ENCODE measurements at regions not wholly inside any gene's neighbourhood (a gene's known extent, or its start where the extent isn't known, plus 50 kb on each side); places are given as distances from the start of the nearest gene placed in this dataset.

- Mint-ChIP-seq H3K4me1 (peaks cover 14% of the 10 kb centered on the region), H3K27me3 (ENCODE audit: low read depth) (peaks cover 4% of the 10 kb centered on the region), H3K4me3 (no peak overlapping the region), H3K36me3 (ENCODE audit: low read depth) (no peaks in the 10 kb centered on the region), H3K27ac (ENCODE audit: unreplicated experiment) (no peak overlapping the region), H3K9me3 (no peaks in the 10 kb centered on the region)
- no peak for DNase-seq (ENCODE audit: low read depth, low spot score)
- no peak for TF ChIP-seq CTCF (conservative IDR thresholded peaks at IDR 0.05)
Measured at GRCh38 chr2:67627456-67628207, 230.5 kb downstream of the ETAA1 start.

GRCh38 chr2:67628892-67629291 lies 231.8 kb downstream of the ETAA1 start:
- TF ChIP-seq CTCF (conservative IDR thresholded peaks at IDR 0.05): no peak
- H3K4me3 Mint-ChIP-seq: no peak overlapping the region

GRCh38 chr2:67631483-67631882 lies 234.3 kb downstream of the ETAA1 start:
- Mint-ChIP-seq H3K36me3 (ENCODE audit: low read depth) (no peaks in the 10 kb centered on the region), H3K4me3 (no peak overlapping the region), H3K4me1 (peaks cover 8% of the 10 kb centered on the region), H3K9me3 (no peaks in the 10 kb centered on the region), H3K27me3 (ENCODE audit: low read depth) (peaks cover 2% of the 10 kb centered on the region), H3K27ac (ENCODE audit: unreplicated experiment) (no peak overlapping the region)
- TF ChIP-seq CTCF (conservative IDR thresholded peaks at IDR 0.05): no peak
- DNase-seq (ENCODE audit: low read depth, low spot score): no peak

More at GRCh38 chr2:67628892-67629291, 231.8 kb downstream of the ETAA1 start:
- Mint-ChIP-seq H3K4me1 (peaks cover 14% of the 10 kb centered on the region), H3K9me3 (no peaks in the 10 kb centered on the region), H3K27ac (ENCODE audit: unreplicated experiment) (no peak overlapping the region), H3K36me3 (ENCODE audit: low read depth) (no peaks in the 10 kb centered on the region), H3K27me3 (ENCODE audit: low read depth) (peaks cover 4% of the 10 kb centered on the region)
- DNase-seq (ENCODE audit: low read depth, low spot score): no peak

GRCh38 chr2:67633212-67633856 lies 236.2 kb downstream of the ETAA1 start:
- H3K36me3 Mint-ChIP-seq (ENCODE audit: low read depth): no peaks in the 10 kb centered on the region
- peaks cover 8% of the 10 kb centered on the region for H3K4me1 Mint-ChIP-seq
- H3K27ac Mint-ChIP-seq (ENCODE audit: unreplicated experiment): no peak overlapping the region
- H3K4me3 Mint-ChIP-seq: no peak overlapping the region
- no peak for TF ChIP-seq CTCF (conservative IDR thresholded peaks at IDR 0.05)
- peaks cover 7% of the 10 kb centered on the region for H3K27me3 Mint-ChIP-seq (ENCODE audit: low read depth)
- DNase-seq (ENCODE audit: low read depth, low spot score): no peak
- H3K9me3 Mint-ChIP-seq: no peaks in the 10 kb centered on the region

GRCh38 chr2:67638146-67638545 lies 241.0 kb downstream of the ETAA1 start:
- peaks cover 10% of the 10 kb centered on the region for H3K27me3 Mint-ChIP-seq (ENCODE audit: low read depth)
- H3K27ac Mint-ChIP-seq (ENCODE audit: unreplicated experiment): no peak overlapping the region
- H3K4me1 Mint-ChIP-seq: no peaks in the 10 kb centered on the region
- no peaks in the 10 kb centered on the region for H3K36me3 Mint-ChIP-seq (ENCODE audit: low read depth)
- H3K4me3 Mint-ChIP-seq: no peak overlapping the region
- TF ChIP-seq CTCF (conservative IDR thresholded peaks at IDR 0.05): no peak
- DNase-seq (ENCODE audit: low read depth, low spot score): no peak
- H3K9me3 Mint-ChIP-seq: no peaks in the 10 kb centered on the region
